K562 (cell line): ENCODE measurements at regions not wholly inside any gene's neighbourhood (a gene's known extent, or its start where the extent isn't known, plus 50 kb on each side); places are given as distances from the start of the nearest gene placed in this dataset.

ENCODE experiments used
- ATAC-seq: fragments of 200-7000 bp; cut with Tn5 transposase; 3 replicates; pipeline ENCODE4 v1.9.1; 2020; ENCODE audit warnings: moderate library complexity
- BruUV-seq: library from RNA; stranded (reverse); fragments of 400-500 nt; replicated peaks from 2 replicates; lab custom pipeline; 2021; lab: Mats Ljungman, UMichigan
- CTCF ChIA-PET: fragments of 300-600 bp; formaldehyde crosslinking; extraction: SDS; loops from one replicate; lab custom pipeline; 2021; ENCODE audit warnings: low intra/inter-chr PET ratio; lab: Yijun Ruan, JAX
- POLR2A ChIA-PET: fragments of 300-600, 350-650 bp; sonication (Branson Sonifier 250); formaldehyde crosslinking; extraction: SDS; loops from one replicate; lab custom pipeline; 2021; ENCODE audit warnings: antibody characterized with exemption, inconsistent platforms; lab: Yijun Ruan, JAX
- DNase-seq, 4 experiments: peaks; one replicate each; pipeline versions ENCODE4 v3.0.0 to v3.0.0-alpha.2; 2011 to 2018; ENCODE audit warnings: low spot score in 3 of 4, mixed read lengths in 3 of 4; ENCODE audit errors: extremely low read depth in 1 of 4
- FAIRE-seq: peaks from 2 replicates; lab custom pipeline; 2011; peaks lifted over from hg19 to GRCh38; lab: Jason Lieb, UNC
- H2AFZ ChIP-seq: 2 replicates; pipeline ENCODE4 v1.6.0; 2011; ENCODE audit warnings: low read depth, low read length, control low read depth, inconsistent platforms
- H3K27ac ChIP-seq: fragments of 200-600 bp; 3 replicates; pipeline ENCODE4 v1.8.0; 2011; ENCODE audit warnings: low read depth, mild to moderate bottlenecking, control low read depth, inconsistent platforms, low read length, moderate library complexity, mixed read lengths; ENCODE audit errors: extremely low read depth
- H3K27me3 ChIP-seq, 2 experiments: fragments of 300-600 bp in 1 of 2; 2 replicates in 1 of 2; 3 replicates in 1 of 2; pipeline versions ENCODE4 v1.6.0 to v1.8.0; 2011; ENCODE audit warnings: inconsistent platforms in 2 of 2, low read length in 2 of 2, mild to moderate bottlenecking in 1 of 2, mixed read lengths in 1 of 2, moderate library complexity in 1 of 2; ENCODE audit not compliant: control insufficient read depth in 2 of 2, insufficient read depth in 2 of 2
- H3K36me3 ChIP-seq: fragments of 300-600 bp; 3 replicates; pipeline ENCODE4 v1.8.0; 2011; ENCODE audit warnings: mild to moderate bottlenecking, low read length, inconsistent platforms; ENCODE audit not compliant: control insufficient read depth, insufficient read depth
- H3K4me1 ChIP-seq, 2 experiments: fragments of 200-600 bp in 1 of 2; replicated peaks in 1 of 2; 2 replicates in 1 of 2; 3 replicates in 1 of 2; pipeline versions ENCODE4 v1.5.1 to v1.8.0; 2011; ENCODE audit warnings: inconsistent platforms in 2 of 2, low read length in 2 of 2, mild to moderate bottlenecking in 1 of 2, mixed read lengths in 1 of 2, moderate library complexity in 1 of 2; ENCODE audit not compliant: control insufficient read depth in 2 of 2, insufficient read depth in 2 of 2
- H3K4me2 ChIP-seq: 2 replicates; pipeline ENCODE4 v1.6.1; 2011; ENCODE audit warnings: low read length, control low read depth, inconsistent platforms, mixed read lengths; ENCODE audit not compliant: insufficient read depth
- H3K4me3 ChIP-seq: fragments of 200-600 bp; sonication (generic), shearing (Covaris generic); 2 replicates; pipeline ENCODE4 v1.5.1; 2016; ENCODE audit warnings: control low read depth, inconsistent platforms
- H3K79me2 ChIP-seq: fragments of 200-600 bp; 3 replicates; pipeline ENCODE4 v1.8.0; 2011; ENCODE audit warnings: low read length, inconsistent platforms; ENCODE audit not compliant: control insufficient read depth, insufficient read depth
- H3K9ac ChIP-seq, 2 experiments: 2 replicates each; pipeline versions ENCODE4 v1.6.0 to v1.6.1; 2011; ENCODE audit warnings: low read depth in 2 of 2, low read length in 2 of 2, control low read depth in 1 of 2, inconsistent platforms in 1 of 2, mild to moderate bottlenecking in 1 of 2, mixed read lengths in 1 of 2; ENCODE audit not compliant: insufficient read depth in 1 of 2
- H3K9me1 ChIP-seq: one replicate; pipeline ENCODE4 v1.6.0; 2011; ENCODE audit warnings: inconsistent platforms, mild to moderate bottlenecking, low read length, moderate library complexity; ENCODE audit not compliant: control insufficient read depth, insufficient read depth
- H3K9me3 ChIP-seq: replicated peaks from 2 replicates; pipeline ENCODE4 v1.5.1; 2011; ENCODE audit warnings: low read depth, low read length, inconsistent platforms; ENCODE audit not compliant: control insufficient read depth, insufficient read depth
- H4K20me1 ChIP-seq: replicated peaks from 2 replicates; pipeline ENCODE4 v1.6.1; 2011; ENCODE audit warnings: low read length, inconsistent platforms, mixed read lengths; ENCODE audit not compliant: control insufficient read depth, insufficient read depth
- FOXP1 ChIP-seq: sonication (generic); formaldehyde crosslinking; IDR thresholded peaks from 2 replicates; pipeline ENCODE4 v1.8.0; 2022; ENCODE audit warnings: mild to moderate bottlenecking, missing genetic modification reagents
- FUS ChIP-seq: fragments of 200-400 bp; formaldehyde crosslinking; optimal IDR thresholded peaks from 2 replicates; pipeline ENCODE3; 2017; ENCODE audit warnings: low read depth, low read length
- GMEB1 ChIP-seq: fragments of 250-450 bp; sonication (Bioruptor Pico); IDR thresholded peaks from 2 replicates; pipeline ENCODE4 v1.4.0; 2020; ENCODE audit warnings: mild to moderate bottlenecking
- KAT8 ChIP-seq: fragments of 450-650 bp; IDR thresholded peaks from 2 replicates; pipeline ENCODE4 v1.6.1; 2016; ENCODE audit warnings: low read depth, mild to moderate bottlenecking
- NEUROD1 ChIP-seq: fragments of 150-350 bp; IDR thresholded peaks from 2 replicates; pipeline ENCODE4 v1.6.1; 2014; ENCODE audit warnings: borderline replicate concordance, low read length, low read depth; ENCODE audit not compliant: partially characterized antibody
- POLR2AphosphoS2 ChIP-seq: IDR thresholded peaks from 2 replicates; pipeline ENCODE4 v1.6.1; 2012; ENCODE audit warnings: low read length, improper control_type of control experiment
- RB1 ChIP-seq: fragments of 450-650 bp; IDR thresholded peaks from 2 replicates; pipeline ENCODE4 v1.6.1; 2017; ENCODE audit warnings: low read depth, mild to moderate bottlenecking
- SPI1 ChIP-seq: IDR thresholded peaks from 2 replicates; pipeline ENCODE4 v1.6.1; 2011; ENCODE audit warnings: low read depth, low read length, control low read depth, borderline replicate concordance
- TRIM24 ChIP-seq, 2 experiments: fragments of 450-650 bp; IDR thresholded peaks; 2 replicates each; pipeline ENCODE4 v1.6.1; 2016
- XRCC3 ChIP-seq: fragments of 450-650 bp; IDR thresholded peaks from 2 replicates; pipeline ENCODE4 v1.6.1; 2017; ENCODE audit warnings: mild to moderate bottlenecking, moderate library complexity
- ZFP36 ChIP-seq: fragments of 150-350 bp; IDR thresholded peaks from 2 replicates; pipeline ENCODE4 v1.6.1; 2018; ENCODE audit warnings: low read length, low read depth; ENCODE audit not compliant: partially characterized antibody
- ZNF41 ChIP-seq: fragments of 250-450 bp; sonication (Bioruptor Pico); conservative IDR thresholded peaks from 2 replicates; pipeline ENCODE4 v1.4.0; 2020; ENCODE audit warnings: mild to moderate bottlenecking
- ZSCAN32 ChIP-seq: fragments of 450-650 bp; formaldehyde crosslinking; IDR thresholded peaks from 2 replicates; pipeline ENCODE4 v1.4.0; 2020; ENCODE audit warnings: mild to moderate bottlenecking, moderate library complexity
- WGBS: fragments of 100-300 bp; shearing (Covaris generic); methylation state at CpG from one replicate; pipeline ENCODE4 v1.1.6; 2016; ENCODE audit warnings: low coverage, mixed read lengths; ENCODE audit not compliant: insufficient coverage; ENCODE audit errors: missing lambda C conversion rate; 5-methylcytosine and 5-hydroxymethylcytosine counted together
- in situ Hi-C: fragments of 300-500 bp; cut with MboI; formaldehyde crosslinking; loops from 4 replicates; pipeline ENCODE4 v1.15.0; 2018; ENCODE audit warnings: inconsistent platforms, mixed read lengths
- intact Hi-C: fragments of 100-400 bp; cut with micrococcal nuclease; formaldehyde crosslinking; loops from 2 replicates; pipeline ENCODE4 v1.14.2; 2022
- TF ChIP-seq, protein P1 (sequence below): fragments of 450-650 bp; IDR thresholded peaks from 2 replicates; pipeline ENCODE4 v1.6.1; 2016; ENCODE audit warnings: borderline replicate concordance
- TF ChIP-seq, protein P2 (sequence below): fragments of 250-450 bp; sonication (Bioruptor Pico); IDR thresholded peaks from 2 replicates; pipeline ENCODE4 v1.5.0; 2021

DNA sequence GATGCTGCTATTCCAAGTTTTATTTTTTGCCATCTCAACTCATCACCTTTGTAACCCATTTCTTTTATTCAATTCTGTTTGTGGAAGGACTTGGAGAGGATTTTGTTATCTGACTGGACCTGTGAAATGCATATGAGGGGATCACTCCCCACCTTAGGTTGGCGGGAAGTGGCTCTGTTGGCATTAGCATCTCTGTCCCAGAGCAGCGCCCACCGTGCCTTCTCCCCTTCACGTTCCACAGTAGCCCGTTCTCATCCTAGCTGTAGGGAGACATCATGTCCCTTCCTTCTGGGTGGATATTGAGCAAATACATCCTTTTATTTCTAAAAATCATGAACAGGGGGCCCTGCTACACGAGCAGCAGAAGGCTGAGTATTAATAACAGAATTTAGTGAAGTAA, 330.4 kb downstream of the RFC3 start:
- no peak overlapping the region for H3K4me3 ChIP-seq
- in situ Hi-C loops (no loop called here), intact Hi-C loops (no loop called here)
- WGBS: 2% methylated on average over 6 of the region's 6 CpGs
- no peaks in the 10 kb centered on the region for H3K79me2 ChIP-seq
- no peak overlapping the region for H3K9ac ChIP-seq
- FAIRE-seq (no peak), DNase-seq (no peak), ATAC-seq (no peak)
- no TSS peak for BruUV-seq
- no peaks in the 10 kb centered on the region for H3K36me3 ChIP-seq
- H4K20me1 ChIP-seq: no peaks in the 10 kb centered on the region
- CTCF ChIA-PET: no interaction called here
- H3K27ac ChIP-seq: no peak overlapping the region
- TF ChIP-seq KAT8 (no peak), FOXP1 (CRISPR knock-in tag) (no peak), NEUROD1 (no peak), GMEB1 (CRISPR knock-in tag) (no peak), SPI1 (no peak), XRCC3 (no peak), RB1 (no peak), ZNF41 (CRISPR knock-in tag) (no peak), FUS (no peak), POLR2AphosphoS2 (no peak), ZSCAN32 (no peak), ZFP36 (no peak), TRIM24 (IDR thresholded peaks at IDR 0.05) (no peak)
- TF ChIP-seq, protein P1, sequence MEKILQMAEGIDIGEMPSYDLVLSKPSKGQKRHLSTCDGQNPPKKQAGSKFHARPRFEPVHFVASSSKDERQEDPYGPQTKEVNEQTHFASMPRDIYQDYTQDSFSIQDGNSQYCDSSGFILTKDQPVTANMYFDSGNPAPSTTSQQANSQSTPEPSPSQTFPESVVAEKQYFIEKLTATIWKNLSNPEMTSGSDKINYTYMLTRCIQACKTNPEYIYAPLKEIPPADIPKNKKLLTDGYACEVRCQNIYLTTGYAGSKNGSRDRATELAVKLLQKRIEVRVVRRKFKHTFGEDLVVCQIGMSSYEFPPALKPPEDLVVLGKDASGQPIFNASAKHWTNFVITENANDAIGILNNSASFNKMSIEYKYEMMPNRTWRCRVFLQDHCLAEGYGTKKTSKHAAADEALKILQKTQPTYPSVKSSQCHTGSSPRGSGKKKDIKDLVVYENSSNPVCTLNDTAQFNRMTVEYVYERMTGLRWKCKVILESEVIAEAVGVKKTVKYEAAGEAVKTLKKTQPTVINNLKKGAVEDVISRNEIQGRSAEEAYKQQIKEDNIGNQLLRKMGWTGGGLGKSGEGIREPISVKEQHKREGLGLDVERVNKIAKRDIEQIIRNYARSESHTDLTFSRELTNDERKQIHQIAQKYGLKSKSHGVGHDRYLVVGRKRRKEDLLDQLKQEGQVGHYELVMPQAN: no peak
- TF ChIP-seq, protein P2, sequence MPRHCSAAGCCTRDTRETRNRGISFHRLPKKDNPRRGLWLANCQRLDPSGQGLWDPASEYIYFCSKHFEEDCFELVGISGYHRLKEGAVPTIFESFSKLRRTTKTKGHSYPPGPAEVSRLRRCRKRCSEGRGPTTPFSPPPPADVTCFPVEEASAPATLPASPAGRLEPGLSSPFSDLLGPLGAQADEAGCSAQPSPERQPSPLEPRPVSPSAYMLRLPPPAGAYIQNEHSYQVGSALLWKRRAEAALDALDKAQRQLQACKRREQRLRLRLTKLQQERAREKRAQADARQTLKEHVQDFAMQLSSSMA (CRISPR knock-in tag): no peak
- H3K9me3 ChIP-seq: no peaks in the 10 kb centered on the region
- POLR2A ChIA-PET: no interaction called here
- no peak overlapping the region for H3K4me2 ChIP-seq
- H3K9me1 ChIP-seq: no peaks in the 10 kb centered on the region
- no peak overlapping the region for H2AFZ ChIP-seq
- H3K4me1 ChIP-seq: no peaks in the 10 kb centered on the region
- no peaks in the 10 kb centered on the region for H3K27me3 ChIP-seq
